ENCODE measurements at regions not wholly inside any gene's neighbourhood (a gene's known extent, or its start where the extent isn't known, plus 50 kb on each side); places are given as distances from the start of the nearest gene placed in this dataset.
"Not testable (repeated sequence)": the region's sequence is repeated elsewhere in the genome, so short reads cannot be mapped to it uniquely, and the experiment has no call there.

DNA sequence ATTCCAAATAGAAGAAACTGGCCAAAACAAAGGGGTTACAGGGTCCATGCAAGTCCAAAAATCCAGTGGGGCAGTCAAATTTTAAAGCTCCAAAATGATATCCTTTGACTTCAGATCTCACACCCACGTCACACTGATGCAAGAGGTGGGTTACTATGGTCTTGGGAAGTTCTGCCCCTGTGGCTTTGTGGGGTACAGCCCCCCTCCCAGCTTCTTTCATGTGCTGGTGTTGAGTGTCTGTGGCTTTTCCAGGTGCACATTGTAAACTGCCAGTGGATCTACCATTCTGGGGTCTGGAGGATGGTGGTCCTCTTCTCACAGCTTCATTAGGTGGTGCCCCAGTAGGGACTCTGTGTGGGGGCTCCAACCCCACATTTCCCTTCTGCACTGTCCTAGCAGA is 392.3 kb downstream of the PTPRC start:
- not testable (repeated sequence) for TF ChIP-seq CTCF (IDR thresholded peaks at IDR 0.05 in 4 of 5, conservative IDR thresholded peaks at IDR 0.05 in 1 of 5); POLR2A (IDR thresholded peaks at IDR 0.05)

All from gastrocnemius medialis (tissue), 4 donors.